HG03103 (cell line): ENCODE measurements at regions not wholly inside any gene's neighbourhood (a gene's known extent, or its start where the extent isn't known, plus 50 kb on each side); places are given as distances from the start of the nearest gene placed in this dataset.
"Not testable (repeated sequence)": the region's sequence is repeated elsewhere in the genome, so short reads cannot be mapped to it uniquely, and the experiment has no call there.

Source experiments
- ATAC-seq: cut with Tn5 transposase; IDR thresholded peaks from one replicate; pipeline ENCODE4 v1.9.1; 2021; ENCODE audit warnings: low read depth; ENCODE audit not compliant: unreplicated experiment

GRCh38 chr4:122100508-122100907 lies 51.6 kb upstream of the BLTP1 start:
- ATAC-seq, result no peak

GRCh38 chr4:122099896-122100295 lies 52.2 kb upstream of the BLTP1 start:
- ATAC-seq, result no peak

DNA sequence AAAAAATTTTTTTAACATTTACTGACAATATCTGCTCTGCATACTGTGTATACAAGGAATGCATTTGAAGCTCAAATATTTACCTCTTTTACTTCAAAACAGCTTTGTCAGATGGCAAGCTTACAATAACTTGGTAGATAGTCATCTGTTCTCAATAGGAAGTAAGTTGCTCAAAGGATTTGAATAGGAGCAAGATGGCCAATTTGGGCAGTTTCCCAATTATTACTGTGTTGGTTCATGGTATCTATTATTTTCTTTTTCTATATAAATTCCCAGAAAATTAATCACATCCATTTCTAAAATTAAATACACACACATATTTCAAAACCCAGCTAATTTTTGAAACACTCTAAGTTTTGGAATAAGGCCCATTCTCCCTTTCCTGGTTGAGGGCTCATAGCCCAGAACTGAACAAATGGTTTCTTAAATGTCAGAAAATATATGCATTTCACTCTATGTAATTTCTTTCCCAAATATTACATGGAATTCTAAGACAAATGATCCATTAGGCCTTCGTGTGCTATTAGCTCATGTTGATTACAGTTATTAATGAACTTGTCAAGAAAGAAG lies 60.2 kb upstream of the BLTP1 start:
- ATAC-seq, result no peak

DNA sequence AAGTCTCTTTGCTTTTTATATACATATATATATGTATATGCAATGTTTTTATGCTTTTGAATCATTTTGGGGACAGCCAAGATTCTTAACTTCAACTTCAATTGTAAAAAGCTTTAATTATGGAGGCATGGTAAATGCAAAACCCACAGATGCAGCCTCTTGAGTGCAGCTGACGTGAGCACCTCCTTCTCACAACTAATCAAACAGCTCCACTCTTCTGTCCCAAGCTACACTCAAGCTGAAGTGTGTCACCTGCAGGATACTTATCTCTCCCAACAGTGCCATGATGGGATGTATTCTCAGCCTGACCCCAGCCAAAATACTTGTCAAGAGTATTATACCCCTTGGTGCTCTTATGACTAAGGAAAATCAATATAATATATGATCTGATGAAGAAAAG lies 60.7 kb upstream of the BLTP1 start:
- ATAC-seq, result no peak

DNA sequence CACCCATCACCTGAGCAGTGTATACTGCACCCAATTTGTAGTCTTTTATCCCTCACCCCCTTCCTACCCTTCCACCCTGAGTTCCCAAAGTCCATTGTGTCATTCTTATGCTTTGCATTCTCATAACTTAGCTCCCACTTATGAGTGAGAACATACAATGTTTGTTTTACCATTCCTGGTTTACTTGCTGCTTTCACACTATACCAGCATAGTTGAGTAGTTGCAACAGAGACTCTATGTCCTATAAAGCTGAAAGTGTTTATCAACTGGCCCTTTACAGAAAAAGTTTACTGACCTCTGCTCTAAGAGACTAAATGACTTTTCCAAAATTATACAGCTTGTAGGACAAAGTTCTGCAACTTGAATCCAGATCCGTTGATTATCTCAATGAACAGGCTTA lies 61.1 kb upstream of the BLTP1 start:
- no peak for ATAC-seq

- no peak for ATAC-seq
Measured at GRCh38 chr4:122086338-122087065, 65.6 kb upstream of the BLTP1 start.

DNA sequence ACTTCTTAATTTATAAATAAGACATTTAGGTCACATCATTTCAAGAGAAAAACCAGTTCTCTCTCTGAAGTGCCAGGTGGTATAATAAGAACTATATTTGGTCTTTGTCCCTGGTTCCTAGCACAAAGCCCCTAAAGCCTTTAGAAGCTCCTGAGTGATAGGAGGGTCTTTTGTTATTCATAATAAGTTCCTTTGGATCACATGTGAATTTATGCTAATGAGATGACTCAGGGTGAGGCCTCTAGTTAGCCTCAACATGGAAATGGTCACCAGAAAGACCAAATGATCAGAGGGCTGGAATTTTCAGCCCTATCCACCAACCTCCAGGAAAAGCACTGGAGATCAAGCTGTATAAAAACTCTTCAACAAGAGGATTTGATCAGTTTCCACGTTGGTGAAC lies 68.1 kb upstream of the BLTP1 start:
- no peak for ATAC-seq

DNA sequence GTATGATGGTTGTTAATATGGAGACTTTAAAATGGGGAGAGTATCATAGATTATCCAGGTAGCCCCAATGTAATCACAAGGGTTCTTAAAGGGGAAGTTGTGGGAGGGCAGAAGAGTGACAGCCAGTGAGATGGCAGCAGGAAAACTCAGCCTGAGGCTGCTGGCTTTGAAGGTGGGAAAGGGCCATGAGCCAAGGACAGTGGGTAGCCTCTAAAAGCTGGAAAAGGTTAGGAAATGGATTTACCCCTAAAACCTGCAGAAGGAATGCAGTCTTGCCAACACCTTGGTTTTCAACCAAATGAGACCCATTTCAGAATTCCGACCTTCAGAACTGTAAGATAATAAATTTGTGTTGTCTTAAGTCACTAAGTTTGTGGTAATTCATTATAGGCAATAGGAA lies 68.8 kb upstream of the BLTP1 start:
- ATAC-seq, result no peak

DNA sequence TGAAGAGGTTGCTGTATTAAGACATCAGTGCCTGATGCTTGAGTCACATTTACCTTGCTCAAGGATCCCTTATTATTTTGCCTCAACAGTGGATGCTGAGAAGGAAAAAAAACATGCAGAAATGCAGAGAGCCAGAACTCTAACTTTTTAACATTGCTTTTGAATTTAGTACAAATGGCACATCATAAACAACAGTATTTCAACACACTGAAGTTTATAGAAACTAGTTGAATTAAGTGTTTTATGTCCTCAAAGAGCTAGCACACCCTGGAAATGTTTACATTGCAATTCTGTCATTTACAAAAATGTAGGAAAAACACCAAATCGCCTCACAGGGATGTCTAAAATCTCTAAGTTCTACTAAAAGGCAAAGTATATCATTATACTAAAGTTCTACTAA lies 69.5 kb upstream of the BLTP1 start:
- ATAC-seq, result no peak

DNA sequence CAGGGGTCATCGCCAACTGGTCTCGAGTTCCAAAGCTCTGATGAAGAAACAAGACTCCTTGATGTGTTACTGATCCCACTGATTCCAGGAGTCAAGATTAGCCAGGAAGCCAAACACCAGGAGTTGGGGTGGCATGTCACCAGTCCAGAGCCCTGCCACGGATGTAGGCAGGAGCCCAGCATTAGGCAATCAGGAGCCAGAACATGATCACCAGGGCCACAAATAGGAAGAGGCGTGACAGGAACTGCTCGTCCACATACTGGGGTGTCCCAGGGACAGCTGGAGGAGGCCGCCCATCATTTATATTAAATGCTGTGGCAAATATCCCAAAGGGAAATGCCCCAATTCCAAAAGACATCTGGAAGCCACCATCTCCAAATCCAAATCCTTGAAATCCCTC lies 74.5 kb upstream of the BLTP1 start:
- not testable (repeated sequence) for ATAC-seq

- not testable (repeated sequence) for ATAC-seq
Measured at GRCh38 chr4:122076835-122077234, 75.3 kb upstream of the BLTP1 start.

GRCh38 chr4:122073615-122074014 lies 78.5 kb upstream of the BLTP1 start:
- ATAC-seq, result no peak

- ATAC-seq, result no peak
Measured at GRCh38 chr4:122065915-122066314, 86.2 kb upstream of the BLTP1 start.

DNA sequence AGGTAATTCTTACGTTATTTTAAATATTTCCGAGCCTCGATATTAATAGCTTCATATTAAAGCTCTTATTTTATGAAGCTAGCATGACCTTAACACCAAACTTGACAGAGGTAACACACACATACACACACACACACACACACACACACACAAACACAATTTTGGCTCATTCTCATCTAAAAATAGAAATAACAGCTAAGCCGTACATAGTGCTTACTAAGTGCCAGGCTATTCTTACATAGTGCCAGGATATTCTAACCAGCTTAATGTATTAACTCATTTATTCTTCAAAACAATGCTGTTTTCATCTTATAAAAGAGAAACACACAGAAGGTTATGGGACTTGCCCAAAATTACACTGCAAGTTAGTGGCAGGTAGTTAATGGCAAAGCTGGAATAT lies 87.0 kb upstream of the BLTP1 start:
- no peak for ATAC-seq

GRCh38 chr4:122053186-122053585 lies 98.9 kb upstream of the BLTP1 start:
- ATAC-seq, result no peak

- ATAC-seq, result no peak
Measured at GRCh38 chr4:122052677-122053076, 99.5 kb upstream of the BLTP1 start.

DNA sequence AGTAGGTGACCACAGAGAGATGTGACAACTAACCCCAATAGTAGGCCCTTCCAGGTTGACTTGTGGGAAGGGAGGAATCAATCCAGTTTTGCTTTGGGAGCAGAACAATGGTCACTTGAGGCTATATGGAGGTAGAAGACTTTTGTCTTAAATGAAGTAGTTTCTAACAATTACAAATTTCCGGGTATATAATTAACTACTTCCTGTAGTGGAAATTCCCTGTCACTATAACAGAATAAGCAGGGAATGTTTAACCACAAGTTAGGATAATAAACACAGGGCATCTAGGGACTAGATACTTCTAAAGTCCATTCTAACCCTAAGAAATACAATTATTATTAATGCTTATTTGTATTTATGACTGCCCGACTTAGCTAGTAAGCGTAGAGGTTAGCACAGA lies 99.0 kb upstream of the TRPC3 start:
- no peak for ATAC-seq

GRCh38 chr4:122047456-122048425 lies 95.9 kb upstream of the TRPC3 start:
- ATAC-seq, result no peak

- ATAC-seq, result no peak
Measured at GRCh38 chr4:122046255-122046654, 94.4 kb upstream of the TRPC3 start.

DNA sequence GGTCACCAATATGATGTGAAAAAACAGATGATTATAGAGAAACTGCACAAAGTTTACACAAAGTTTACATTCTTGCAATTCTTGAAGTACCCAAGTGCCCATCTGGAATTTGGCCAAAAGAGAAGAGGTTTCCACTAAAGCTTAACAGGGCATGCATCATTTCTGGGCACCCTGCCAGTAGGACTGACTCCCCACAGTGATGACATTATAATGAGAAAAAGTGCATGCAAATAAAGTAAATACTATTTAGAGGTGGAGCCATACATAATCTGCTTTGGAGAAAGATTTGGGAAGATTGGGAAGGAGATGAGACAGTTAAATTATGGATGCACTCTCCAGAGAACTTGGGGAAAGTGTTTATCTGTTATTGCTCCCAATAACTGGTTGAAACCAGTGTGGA lies 93.7 kb upstream of the TRPC3 start:
- no peak for ATAC-seq

GRCh38 chr4:122044501-122044900 lies 92.6 kb upstream of the TRPC3 start:
- ATAC-seq, result no peak
